GM19240 (cell line): ENCODE measurements at regions not wholly inside any gene's neighbourhood (a gene's known extent, or its start where the extent isn't known, plus 50 kb on each side); places are given as distances from the start of the nearest gene placed in this dataset.

Source experiments
- DNase-seq: peaks from one replicate; pipeline ENCODE4 v3.0.0; 2011; ENCODE audit warnings: low spot score; ENCODE audit not compliant: insufficient read length

DNA sequence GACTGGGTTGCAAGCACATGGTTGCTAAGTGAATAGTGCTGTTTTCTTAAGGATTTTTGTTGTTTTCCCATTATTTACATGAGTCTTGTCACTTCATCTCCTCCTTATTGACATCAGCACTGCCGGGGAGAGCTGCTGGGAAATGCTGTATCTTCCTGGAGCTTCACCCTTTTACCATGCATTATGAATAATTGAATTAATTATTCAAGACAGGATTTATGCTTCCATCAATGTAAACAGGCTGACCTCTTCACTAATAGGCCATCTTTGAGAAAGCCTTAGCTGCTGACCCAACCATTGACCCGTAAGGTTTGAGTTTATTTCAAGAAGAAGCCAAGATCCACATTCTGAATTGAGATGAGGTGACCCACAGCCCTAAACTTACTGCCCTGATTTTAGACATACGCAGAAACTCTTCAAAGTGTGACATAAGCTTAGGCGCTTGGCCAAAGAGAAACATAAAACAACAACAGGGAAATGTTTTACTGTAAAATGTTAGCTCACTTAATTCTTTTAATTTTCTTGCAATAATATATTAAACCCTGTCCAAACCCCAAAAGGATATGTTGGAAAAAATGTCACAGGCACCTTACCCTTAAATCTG lies 365.5 kb upstream of the SYT4 start:
- no peak for DNase-seq

DNA sequence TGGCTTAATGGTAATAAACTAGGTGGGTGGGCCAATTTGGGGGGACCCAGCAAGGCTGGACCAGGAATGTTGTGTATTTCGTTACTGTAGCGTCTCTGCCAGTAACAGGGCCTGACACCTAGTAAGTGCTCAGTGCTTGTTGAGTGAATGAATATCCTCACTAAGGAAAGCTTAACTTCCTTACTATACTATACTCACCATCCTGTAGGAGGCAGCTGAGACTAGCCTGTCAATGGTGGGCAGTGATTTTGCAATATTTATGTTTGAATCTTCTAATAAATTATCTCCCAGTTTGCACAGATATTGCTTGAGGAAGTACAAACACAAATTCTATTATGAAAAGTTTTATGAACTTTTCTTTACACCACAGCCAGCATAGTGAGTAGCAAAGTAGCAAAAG lies 370.7 kb upstream of the SYT4 start:
- no peak for DNase-seq

DNA sequence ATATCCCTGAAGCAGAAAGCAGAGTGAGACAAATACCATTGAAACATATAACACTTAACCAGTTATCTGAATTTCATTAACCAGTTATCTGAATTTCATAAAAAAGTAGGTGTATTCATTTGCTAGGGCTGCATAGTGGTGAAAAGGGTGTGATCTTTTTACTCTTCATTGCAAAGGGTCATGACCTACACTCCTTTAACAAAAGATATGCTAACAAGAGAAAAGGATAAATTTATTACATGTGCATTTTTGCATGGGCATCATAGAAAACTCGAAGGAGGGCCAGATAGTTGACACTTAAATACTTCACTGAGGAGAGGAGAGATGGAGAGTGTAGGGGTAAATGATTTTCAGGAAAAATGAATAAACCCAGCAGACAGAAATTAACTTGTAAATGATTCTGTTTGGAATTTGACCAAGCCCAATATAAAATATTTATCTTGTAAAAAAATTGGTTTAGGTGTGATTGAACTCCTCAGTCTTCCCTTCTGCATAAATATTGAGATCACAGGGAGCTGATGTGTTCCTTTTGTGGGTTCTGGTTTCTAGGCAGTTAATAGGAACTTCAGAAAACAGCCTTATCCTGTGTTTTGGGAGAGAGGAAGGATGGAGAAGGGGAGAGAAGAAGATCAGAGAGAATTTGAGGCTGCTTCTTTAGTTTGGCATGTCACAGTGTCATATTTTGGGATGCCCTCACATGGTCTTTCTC lies 372.5 kb upstream of the SYT4 start:
- no peak for DNase-seq

DNA sequence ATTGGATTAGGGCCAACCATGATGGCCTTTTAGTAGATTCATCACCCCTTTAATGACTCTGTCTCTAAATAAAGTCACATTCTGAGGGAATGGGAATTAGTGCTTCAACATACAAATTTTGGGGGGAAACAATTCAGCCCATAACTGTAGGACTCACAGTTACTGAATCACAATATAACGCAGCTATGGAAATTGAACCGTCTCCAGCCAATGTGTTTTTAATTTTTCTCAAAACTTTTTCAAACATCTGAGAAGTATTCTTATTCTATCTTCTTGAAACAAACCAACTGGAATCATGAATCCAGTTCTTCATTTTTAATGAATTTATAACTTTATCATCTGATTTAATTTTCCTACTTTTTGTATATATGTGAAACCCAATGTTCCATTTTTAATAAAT lies 373.1 kb upstream of the SYT4 start:
- DNase-seq = no peak

DNA sequence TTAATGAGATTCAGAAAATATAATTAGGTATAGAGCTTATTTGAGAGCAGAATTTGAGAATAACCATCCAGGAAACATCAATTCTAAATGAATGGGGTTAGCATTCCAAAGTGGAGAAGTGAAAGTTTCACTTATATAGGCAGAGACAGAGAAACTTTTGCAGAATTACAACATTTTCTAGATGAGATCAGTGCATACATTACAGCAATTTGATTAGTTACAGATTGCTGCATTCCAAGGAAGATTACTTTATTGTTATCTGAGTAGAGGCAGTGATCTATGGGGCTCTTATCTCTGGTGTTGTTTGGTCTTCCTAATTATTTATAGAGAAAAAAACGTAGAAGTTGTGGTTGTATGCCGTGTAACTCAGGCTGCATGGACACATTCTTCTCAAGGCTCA lies 373.8 kb upstream of the SYT4 start:
- no peak for DNase-seq

DNA sequence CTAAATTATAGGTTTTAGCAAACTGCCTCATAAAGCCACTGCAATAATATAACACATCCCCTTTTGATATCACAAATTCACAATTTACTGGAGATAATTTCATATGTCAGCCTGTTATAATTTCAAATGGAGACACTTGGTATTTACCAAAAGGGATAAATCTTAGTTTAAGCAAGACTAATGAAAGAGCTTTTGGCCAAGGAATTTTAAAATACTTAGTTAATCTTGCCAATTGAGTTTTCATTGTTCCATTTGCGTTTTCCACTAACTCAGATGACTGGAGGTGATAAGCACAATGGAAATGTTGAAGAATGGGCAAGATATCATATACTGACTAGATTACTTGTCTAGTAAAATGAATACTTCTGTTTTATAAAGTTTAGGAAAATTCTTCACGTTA lies 379.3 kb upstream of the SYT4 start:
- DNase-seq = no peak

DNA sequence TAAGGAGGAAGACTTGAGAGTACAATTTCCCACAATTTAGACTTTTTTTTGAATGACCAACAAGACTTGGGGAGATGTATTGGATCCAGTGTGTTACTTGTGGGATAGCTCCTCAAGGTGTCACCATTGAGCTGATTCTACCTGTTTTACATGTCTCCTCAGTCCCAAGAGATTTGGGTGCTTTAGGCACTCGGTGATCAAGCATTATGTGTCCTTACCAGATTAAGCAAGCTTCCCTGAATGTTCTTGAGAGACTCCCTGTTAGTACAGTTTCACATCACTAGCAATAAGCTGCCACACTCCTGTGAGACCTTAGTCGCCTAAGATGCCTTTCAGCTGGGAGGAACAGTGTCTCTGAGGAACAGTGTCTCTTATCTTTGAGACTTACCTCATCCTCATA lies 384.3 kb upstream of the SYT4 start:
- DNase-seq = no peak

DNA sequence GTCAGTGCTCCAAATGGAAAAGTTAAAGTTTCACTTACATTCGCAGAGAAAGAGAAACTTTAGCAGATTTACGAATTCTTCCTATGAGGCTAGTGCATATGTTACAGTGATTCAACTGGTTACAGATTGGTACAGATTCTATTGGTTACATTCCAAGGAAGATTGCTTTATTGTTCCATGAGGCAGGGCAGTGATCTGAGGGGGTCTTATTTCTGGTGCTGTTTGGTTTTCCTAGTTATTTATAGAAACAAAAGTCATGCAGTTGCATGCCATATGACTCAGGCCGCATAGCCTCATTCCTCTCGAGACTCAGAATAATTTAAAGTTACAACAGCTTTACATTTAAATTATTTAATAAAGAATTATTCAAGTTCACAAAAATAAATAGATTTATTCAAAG lies 385.4 kb upstream of the SYT4 start:
- no peak for DNase-seq

DNA sequence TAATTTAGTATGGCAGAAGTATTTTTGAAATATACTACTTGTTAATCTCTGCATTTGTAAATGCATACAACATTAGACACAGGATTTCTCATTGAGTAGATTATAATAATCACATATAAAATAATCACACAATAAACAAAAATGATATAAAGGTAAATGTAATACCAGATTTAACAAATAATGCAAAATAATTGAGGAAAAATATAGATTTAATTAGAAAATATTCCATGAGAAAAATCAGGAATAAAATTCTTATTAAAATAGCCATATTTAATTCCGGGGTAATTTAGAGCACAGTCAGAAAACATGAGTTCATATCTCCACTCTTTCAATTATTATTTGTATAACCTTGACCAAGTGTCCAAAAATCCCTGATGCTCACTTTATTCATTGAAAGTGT lies 385.9 kb upstream of the SYT4 start:
- no peak for DNase-seq

DNA sequence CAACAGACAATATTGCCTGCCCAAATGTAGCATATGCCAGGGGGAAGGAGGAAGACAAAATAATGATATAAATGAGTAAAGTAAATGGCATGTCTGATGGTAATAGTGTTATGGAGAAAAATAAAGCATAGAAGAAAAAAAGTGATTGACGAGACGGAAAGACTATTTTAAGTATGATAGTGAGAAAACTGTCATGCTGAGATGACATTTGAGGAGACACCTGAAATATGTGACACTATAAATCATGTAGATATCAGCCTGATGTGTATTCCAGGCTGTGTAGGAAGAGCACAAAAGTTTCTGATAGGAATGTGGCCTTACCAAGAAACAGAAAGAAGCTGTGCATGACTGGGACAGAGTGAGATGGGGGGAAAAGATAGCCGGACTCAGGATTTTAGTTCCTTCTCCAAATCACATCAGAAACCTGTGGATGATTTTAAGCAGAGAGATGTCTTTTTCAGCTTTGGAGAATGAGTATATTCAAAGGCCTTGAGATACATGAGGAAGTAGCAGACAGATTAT lies 387.3 kb upstream of the SYT4 start:
- DNase-seq = no peak

DNA sequence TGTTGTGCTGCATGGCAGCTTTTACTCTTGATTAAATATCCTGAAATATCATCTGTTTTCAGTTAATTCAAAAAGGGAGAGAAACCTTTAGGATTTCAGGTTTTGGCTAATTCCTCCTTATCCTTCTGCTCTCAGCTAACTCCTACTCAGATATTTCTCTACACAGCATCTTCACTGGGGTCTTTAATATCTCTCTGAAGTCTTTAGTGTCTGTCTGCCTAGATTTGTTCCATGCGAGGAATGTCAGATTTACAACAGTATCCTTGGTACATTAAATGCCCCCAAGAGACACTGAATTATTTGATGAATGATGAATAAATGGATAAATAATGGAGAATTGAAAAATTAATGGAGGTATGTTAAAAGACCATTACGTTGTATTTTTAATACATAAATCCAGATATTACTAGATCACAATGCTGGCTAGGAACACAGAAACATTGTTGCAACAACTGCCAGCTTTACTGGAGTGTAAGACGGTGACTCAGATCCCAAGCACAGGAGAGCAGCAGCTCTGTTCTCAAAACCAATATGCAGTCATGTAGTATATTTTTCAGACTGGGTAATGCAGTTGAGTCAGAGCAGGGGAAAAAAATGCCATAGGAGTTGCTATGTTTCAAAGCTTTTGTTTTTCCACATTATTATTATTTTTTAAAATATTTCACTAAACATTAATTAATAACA lies 388.0 kb upstream of the SYT4 start:
- no peak for DNase-seq

DNA sequence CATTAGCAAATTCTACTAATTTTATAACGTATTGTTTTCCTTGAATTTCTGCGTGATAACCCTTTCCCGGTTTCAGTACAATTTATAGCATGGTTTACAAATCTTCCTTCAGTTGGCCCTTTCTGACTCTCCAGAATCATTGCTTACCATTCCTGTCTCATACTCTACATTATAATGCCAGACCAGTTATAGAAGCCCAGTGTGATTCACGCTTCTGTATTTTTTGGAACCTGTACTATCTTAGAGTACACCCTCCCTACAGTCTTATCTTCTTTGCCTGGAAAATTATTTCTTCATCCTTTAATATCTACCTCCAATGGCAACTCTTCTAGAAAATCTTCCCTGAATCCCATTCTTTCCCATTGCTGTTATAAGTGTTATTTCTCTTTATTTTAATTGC lies 391.6 kb upstream of the SYT4 start:
- no peak for DNase-seq

DNA sequence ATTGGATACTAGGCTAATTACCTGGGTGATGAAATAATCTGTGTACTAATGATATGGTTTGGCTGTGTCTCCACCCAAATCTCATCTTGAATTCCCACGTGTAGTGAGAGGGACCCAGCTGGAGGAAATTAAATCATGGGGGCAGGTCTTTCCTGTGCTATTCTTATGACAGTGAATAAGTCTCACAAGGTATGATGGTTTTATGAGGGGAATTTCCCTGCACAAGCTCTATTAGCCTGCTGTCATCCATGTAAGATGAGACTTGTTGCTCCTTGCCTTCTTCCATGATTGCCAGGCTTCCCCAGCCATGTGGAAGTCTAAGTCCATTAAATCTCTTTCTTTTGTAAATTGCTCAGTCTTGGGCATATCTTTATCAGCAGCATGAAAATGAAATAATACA lies 394.1 kb upstream of the SYT4 start:
- DNase-seq = no peak

DNA sequence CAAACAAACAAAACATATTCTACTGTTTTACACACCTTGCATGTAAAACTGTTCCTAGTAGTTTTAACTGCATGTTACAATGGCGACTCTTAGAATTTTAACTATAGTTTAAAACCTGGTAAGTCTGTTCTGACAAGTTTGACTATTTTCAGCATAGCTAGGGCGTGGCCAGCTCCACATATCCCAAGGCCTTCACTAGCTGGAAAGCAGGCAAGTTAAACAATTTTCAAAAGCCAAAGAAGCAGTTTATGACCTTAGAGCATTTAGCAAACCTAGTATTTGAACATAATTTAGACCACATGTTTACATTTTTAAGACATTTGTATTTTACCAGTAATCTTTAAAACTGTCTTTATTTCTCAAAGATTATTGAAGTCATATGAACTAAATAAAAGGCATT lies 402.8 kb upstream of the SYT4 start:
- DNase-seq = no peak

DNA sequence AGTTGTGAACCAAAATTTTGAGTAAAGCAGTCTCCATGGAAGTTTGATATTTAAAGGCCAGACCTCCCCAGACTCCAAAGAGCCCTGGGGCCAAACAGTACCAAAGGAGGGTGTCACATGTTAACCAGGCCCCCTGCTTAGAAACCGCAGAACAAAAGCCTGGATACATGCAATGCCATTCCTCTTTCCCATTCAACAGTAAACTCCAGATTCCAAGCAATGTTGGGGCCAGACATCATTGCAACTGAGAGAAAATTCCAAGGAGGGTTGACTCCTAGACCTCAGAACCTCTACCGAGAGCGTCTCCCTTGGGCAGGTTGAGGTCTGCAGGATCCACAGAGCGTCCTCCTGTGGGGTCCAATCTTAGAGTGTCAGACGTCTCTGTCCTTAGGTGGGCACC lies 404.4 kb upstream of the SYT4 start:
- no peak for DNase-seq

DNA sequence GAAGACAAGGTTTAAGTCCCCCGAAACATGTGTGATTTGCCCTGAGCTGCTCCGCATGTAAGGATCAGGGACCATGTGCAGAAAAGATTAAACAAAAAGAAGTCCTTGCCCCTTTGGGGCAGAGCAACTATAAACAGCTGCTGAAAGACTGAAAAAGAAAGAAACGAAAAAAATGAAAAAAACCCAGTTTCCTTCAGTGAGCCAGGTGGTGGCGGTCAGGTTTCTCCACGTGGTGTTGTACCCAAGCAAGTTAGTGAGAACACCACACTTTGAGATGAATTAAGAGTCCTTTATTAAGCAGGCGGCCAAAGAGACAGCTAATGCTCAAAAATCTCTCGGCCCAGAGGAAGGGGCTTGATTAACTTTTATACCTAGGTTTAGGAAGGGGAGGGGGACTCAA lies 404.9 kb upstream of the SYT4 start:
- no peak for DNase-seq

DNA sequence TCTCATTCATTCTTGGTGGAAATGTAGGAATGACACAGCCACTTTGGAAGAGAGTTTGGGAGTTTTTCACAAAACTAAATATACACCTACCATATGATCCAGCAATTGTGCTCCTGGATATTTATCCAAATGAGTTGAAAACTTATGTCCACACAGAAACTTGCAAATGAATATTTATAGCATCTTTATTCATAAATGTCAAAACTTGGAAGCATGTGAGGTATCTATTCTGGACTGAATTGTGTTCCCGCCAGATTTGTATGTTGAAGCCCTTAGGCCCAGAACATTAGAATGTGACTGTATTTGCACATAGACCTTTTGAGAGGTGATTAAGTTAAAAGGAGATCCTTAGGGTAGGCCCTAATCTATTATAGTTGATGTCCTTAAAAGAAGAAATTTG lies 409.4 kb upstream of the SYT4 start:
- no peak for DNase-seq

DNA sequence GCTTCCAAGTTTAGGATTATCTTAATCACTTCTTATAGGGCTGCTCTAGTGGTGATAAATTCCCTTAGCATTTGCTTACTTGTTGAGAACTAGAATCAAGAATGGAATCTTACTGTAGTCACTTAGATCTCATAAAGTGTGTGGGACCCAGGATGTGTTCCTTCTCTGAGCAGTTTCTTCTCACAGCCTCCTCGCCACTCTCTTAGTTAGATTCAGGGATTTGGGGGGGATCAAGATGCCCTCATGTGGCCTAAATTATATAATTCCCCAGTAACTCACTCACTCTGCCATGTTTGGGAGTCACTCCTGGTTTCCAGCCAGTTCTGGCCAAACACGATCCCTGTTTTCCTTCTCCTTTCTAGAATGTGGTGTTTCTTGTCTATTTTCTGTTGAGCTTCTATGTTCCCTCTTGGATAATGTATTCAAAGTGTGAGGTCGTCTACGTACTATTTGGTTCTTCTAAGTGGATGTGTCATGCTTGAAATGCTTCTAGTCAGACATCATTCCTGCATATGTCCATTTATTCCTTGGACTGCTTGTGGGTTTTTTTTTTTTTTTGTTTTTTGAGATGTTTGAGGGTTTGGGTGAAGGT lies 414.9 kb upstream of the SYT4 start:
- DNase-seq = no peak

DNA sequence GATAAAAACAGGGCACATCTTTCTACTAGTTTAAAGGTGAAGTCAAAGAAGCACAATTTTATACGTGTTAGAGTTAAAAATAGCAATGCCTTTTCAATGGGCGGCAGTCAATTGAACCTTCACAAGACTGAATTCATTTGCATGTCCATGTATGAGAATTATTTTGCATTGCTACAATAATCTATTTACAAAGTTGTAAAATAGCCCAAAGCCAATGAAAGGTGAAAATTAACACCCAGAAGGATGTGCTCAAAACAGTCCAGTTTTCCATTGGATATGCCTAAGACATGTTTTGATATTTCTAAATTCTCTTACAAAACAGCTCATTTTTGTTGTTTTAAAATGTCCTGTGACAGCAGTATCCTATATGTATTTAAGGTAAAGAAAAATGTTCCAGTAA lies 425.1 kb upstream of the SYT4 start:
- no peak for DNase-seq

DNA sequence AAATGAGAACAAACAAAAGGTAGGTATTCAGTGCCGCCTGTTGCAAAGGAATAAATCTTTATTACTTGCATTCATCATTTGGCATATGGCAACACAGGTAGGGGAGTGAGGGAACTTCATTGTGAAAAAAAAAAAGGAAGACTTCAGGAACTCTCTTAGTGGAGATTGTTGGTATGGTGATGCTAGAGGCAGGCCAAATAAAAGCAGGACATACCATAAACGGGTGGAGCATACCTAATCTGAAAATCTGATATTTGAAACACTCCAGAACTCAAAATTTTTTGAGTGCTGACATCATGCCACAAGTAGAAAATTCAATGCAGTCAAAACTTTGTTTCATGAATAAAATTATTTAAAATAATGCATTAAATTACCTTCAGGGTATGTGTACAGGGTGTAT lies 425.8 kb upstream of the SYT4 start:
- DNase-seq = no peak

DNA sequence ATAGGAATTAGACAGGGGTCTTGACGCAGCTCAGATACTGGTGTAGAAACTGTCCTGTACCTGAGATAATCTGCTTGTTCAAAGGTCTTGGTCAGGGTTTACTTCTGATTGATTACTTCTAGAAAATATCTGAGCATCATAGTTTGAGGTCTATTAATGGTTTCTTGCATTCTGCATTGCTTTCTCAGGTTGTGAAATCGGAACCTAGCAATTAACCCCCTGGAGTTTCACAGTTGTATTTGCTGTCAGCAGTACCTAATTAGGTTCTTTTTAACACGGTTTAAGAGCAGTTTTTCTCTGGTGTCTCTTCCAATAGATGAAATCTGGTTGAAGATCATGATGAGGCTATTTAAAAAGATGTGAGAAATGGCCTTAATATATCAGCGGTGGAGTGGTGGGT lies 428.6 kb upstream of the SYT4 start:
- no peak for DNase-seq

DNA sequence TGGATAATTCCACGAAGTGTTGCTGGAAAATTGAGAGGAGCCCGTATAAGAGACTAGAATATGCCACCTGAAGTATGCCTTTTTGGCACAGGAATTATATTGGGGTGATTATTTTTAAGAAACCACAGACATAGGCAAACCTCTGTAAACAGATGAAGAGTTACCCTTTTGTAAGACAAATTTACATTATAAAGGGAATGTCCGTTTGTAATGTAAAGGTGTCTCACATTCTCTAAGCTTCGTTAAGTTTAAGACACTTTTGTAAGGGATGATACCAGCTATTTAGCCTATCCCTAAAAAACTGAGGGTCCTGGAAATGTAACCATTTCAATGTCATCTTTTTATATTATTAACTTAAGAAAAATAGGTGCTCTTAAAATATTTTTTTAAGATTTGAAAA lies 432.8 kb upstream of the SYT4 start:
- no peak for DNase-seq
